ENCODE measurements at regions not wholly inside any gene's neighbourhood (a gene's known extent, or its start where the extent isn't known, plus 50 kb on each side); places are given as distances from the start of the nearest gene placed in this dataset.

GRCh38 chrX:144768540-144768939, 478.8 kb upstream of the SPANXN1 start:
- TF ChIP-seq CTCF (conservative IDR thresholded peaks at IDR 0.05 in 1 of 2, IDR thresholded peaks at IDR 0.05 in 1 of 2; ENCODE audit: low read depth in 1 of 2, low read length in 2 of 2), result no peak
- no peak for TF ChIP-seq EZH2 (IDR thresholded peaks at IDR 0.05; ENCODE audit: low read length, missing control alignments)

Data from fibroblast of lung (primary cell).